NB4 (cell line): ENCODE measurements at regions not wholly inside any gene's neighbourhood (a gene's known extent, or its start where the extent isn't known, plus 50 kb on each side); places are given as distances from the start of the nearest gene placed in this dataset.

ENCODE experiments used
- MAX ChIP-seq: IDR thresholded peaks from 2 replicates; pipeline ENCODE4 v1.6.1; 2011; ENCODE audit warnings: low read depth, low read length
- MYC ChIP-seq: IDR thresholded peaks from 2 replicates; pipeline ENCODE4 v1.6.1; 2011; ENCODE audit warnings: low read depth, low read length
- POLR2A ChIP-seq: IDR thresholded peaks from 2 replicates; pipeline ENCODE4 v1.6.1; 2011; ENCODE audit warnings: mild to moderate bottlenecking; ENCODE audit not compliant: insufficient read length; ENCODE audit errors: extremely low read depth
- TF ChIP-seq, protein P1 (sequence below): IDR thresholded peaks from one replicate; pipeline ENCODE4 v1.5.1; 2012; ENCODE audit warnings: low read depth, low read length

- TF ChIP-seq, protein P1, sequence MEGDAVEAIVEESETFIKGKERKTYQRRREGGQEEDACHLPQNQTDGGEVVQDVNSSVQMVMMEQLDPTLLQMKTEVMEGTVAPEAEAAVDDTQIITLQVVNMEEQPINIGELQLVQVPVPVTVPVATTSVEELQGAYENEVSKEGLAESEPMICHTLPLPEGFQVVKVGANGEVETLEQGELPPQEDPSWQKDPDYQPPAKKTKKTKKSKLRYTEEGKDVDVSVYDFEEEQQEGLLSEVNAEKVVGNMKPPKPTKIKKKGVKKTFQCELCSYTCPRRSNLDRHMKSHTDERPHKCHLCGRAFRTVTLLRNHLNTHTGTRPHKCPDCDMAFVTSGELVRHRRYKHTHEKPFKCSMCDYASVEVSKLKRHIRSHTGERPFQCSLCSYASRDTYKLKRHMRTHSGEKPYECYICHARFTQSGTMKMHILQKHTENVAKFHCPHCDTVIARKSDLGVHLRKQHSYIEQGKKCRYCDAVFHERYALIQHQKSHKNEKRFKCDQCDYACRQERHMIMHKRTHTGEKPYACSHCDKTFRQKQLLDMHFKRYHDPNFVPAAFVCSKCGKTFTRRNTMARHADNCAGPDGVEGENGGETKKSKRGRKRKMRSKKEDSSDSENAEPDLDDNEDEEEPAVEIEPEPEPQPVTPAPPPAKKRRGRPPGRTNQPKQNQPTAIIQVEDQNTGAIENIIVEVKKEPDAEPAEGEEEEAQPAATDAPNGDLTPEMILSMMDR, result no peak
- TF ChIP-seq MYC (no peak), POLR2A (no peak), MAX (no peak)
Measured at GRCh38 chrX:113770806-113771205, 813.1 kb upstream of the HTR2C start.
